GM21447 (cell line): ENCODE measurements at regions not wholly inside any gene's neighbourhood (a gene's known extent, or its start where the extent isn't known, plus 50 kb on each side); places are given as distances from the start of the nearest gene placed in this dataset.

Experiments used
- ATAC-seq: cut with Tn5 transposase; IDR thresholded peaks from one replicate; pipeline ENCODE4 v1.9.1; 2021; ENCODE audit not compliant: unreplicated experiment

DNA sequence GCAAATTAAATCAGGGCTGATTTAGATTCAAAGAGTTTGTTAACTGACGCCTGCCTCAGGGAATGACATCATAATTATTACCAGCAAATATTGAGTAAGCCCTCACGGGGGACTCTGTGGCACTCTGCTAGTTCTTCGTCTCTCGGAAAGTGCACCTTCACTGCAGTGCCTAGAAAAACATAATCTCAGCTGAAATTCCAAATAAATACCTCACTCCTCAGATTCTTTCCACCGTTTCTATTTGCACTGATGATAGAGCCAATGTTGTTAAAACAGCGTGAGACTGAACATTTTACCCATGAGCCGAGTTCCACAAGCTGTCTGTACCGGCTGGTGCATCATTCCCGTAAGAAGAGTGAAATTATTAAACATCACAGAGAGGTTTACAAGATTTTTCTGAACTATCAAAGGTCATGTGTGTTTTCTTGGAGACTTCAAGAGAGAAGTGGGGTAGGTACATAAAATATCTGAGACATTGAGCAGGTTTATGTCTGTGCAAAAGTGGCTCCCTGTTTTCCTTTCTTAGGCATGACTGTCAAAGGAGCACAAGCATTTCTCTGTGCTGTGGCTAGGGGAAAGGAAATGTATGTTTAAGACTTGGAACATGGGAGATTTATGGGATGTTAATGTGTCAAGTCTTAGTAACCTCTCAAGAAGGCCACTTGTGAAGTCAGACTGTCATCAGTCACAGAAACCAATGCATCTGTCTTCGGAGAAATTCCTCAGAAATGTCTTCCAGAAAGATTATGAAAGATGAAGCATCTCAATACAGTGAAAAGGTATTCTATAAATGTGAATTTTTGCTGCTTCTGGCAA, 119.6 kb downstream of the CBLL2 start:
- no peak for ATAC-seq

GRCh38 chrX:22395372-22395771, 122.7 kb downstream of the CBLL2 start:
- no peak for ATAC-seq

GRCh38 chrX:22396408-22396807, 123.7 kb downstream of the CBLL2 start:
- no peak for ATAC-seq

DNA sequence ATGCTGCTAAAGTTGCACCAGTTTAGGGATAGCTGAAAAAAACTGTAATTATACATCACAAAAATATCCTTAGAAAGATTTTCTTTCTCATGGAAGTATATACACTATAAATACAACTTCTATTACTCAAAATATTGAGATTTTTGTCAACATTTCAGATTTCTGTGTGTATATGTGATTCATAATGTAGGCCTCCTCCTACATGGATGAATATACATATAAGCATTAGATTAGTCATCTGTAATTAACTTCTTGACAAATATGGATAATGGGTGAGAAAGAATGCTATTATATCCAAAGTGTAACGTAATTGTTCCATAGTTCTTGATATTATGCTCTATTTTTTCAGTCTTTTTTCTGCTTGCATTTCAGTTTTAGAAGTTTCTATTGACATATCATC, 124.9 kb downstream of the CBLL2 start:
- no peak for ATAC-seq

GRCh38 chrX:22399437-22400192, 126.9 kb downstream of the CBLL2 start:
- no peak for ATAC-seq

- no peak for ATAC-seq
Measured at GRCh38 chrX:22404297-22404696, 131.6 kb downstream of the CBLL2 start.

- ATAC-seq, result no peak
Measured at GRCh38 chrX:22406201-22406737, 133.6 kb downstream of the CBLL2 start.

- no peak for ATAC-seq
Measured at GRCh38 chrX:22409418-22409817, 136.7 kb downstream of the CBLL2 start.

DNA sequence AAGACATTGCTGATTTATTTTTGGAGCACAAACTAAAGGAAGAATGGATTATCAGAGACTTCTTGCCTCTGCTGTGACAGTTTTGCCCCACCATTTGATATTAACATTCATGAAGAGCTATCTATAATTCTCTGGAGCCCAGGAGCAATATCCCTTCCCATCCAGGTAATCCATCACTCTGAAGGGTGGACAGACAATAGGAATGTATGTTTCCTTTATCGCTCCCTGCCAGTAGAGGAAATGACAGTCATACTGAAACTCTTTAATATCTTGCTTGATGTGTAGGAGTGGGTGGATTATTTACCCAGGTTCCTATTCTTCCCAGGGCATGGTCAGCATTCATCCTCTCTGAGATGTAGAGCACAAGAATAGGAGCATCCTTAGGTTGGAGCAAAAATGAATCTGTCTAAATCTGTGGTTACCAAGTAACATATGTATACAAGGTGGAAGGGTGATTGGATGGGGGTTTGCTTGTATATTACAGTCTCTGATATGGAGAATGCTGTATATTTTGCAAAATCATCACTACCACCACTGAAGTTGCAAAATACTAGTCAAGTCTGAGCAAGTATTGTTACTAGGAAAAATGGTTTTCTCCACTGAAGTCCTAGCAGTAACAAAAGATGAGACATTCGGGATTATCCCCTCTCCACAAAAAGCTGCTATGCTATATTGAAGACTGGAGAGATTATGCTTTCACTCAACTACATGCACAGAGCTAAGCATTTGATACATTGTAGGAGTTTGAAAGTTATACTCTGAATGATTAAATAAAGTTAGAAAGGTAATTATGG, 151.6 kb downstream of the CBLL2 start:
- ATAC-seq, result no peak

DNA sequence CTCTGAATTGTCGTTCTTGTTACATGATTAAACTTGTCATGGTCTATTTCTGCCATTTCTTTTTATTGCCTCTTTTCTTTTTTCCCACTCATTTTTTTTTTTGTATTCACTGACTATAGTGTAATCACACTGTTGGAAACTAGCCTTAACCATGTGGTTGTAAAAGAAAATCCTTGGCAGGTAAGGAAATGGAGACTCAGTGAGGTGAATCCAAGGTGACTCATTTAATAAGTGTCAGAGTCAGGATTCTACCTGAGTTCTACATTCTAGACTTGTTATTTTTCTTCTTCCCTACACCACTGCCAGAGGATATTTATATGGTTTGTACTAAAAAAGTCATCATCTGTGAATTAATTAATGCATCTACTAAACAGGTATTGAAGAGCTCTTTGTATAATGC, 152.2 kb downstream of the CBLL2 start:
- ATAC-seq, result no peak

DNA sequence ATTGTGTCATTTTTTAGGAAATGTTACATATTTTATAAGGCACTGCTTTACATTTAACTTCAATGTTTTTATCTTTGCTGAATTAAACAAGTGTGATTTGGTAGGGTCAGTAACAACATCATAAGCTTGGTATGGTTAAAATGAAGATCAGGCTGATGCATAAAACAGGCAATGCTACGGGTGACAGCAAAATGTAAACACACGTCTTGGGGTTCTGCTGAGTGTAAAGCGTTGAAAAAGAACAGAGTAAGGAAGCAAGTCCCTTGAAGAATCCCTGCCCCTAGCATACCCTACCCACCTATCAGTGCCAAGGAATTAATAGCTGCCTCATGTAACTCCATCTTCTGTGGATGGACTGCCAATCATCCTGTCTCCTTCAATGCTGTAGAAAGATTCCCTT, 157.0 kb downstream of the CBLL2 start:
- no peak for ATAC-seq

DNA sequence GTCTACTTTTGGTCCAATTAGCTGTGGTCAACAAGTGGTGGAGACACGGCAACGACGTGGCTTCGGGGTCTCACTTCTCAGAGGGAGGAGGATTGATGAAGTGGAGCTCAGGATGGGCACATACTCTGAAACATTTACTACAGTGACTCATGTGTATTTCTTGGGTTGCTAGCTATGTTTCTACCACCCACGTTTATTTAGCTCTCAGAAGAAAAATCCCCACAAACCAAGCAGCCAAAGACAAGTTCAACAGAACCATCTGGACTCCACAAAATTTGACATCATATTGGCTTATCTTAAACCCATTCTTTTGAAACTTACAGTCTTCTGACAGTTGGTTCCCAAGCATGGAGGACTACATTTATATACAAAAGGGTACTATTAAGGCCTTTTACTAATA, 158.0 kb downstream of the CBLL2 start:
- ATAC-seq, result no peak

GRCh38 chrX:22433292-22434070, 160.8 kb downstream of the CBLL2 start:
- no peak for ATAC-seq

DNA sequence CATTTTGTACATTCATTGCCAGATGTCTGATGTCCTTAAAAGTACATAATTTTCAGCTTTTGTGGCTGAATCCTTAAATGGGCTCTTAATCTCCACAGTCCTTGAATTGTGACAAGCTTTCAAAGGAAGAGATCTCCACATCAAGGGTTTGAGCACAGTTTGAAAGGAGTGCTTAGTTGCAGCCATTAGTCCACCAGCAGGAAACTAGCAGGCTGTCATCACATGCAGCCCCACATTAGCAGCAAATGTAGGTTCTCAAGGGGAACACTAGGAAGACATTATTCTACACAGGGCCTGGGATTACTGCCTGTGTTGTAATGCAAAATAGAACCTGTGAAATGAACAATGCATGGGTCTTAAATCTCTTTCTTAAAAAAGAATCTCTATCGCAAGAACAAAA, 173.2 kb downstream of the CBLL2 start:
- ATAC-seq, result no peak

GRCh38 chrX:22462959-22463358, 190.2 kb downstream of the CBLL2 start:
- no peak for ATAC-seq

DNA sequence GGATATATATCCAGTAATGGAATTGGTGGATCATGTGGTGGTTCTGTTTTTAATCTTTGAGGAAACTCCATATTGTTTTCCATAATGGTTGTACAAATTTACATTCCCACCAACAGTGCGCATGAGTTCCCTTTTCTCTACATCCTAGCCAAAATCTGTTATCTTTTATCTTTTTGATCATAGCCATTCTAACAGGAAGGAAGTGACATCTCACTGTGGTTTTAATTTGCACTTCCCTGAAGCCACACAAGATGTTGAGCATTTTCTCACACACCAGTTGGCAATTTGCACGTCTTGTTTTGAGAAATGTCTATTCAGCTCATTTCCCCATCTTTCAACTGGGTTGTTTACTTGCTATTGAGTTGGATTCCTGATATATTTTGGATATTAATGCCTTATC, 194.9 kb downstream of the CBLL2 start:
- ATAC-seq, result no peak

GRCh38 chrX:22481436-22481835, 208.7 kb downstream of the CBLL2 start:
- ATAC-seq, result no peak

GRCh38 chrX:22486296-22486695, 213.6 kb downstream of the CBLL2 start:
- no peak for ATAC-seq

GRCh38 chrX:22516893-22517292, 244.2 kb downstream of the CBLL2 start:
- no peak for ATAC-seq

GRCh38 chrX:22520128-22520828, 247.6 kb downstream of the CBLL2 start:
- ATAC-seq, result no peak
